ENCODE measurements at regions not wholly inside any gene's neighbourhood (a gene's known extent, or its start where the extent isn't known, plus 50 kb on each side); places are given as distances from the start of the nearest gene placed in this dataset.

GRCh38 chr4:176896211-176896610 lies 103.5 kb upstream of the VEGFC start:
- H3K36me3 ChIP-seq (ENCODE audit: low read depth, missing control alignments) = no peaks in the 10 kb centered on the region
- H3K4me3 ChIP-seq = no peak overlapping the region
- no peaks in the 10 kb centered on the region for H3K27me3 ChIP-seq
- DNase-seq = peak; percentile 30
- H3K9me3 ChIP-seq = no peaks in the 10 kb centered on the region
- intact Hi-C loops (cut with DNase I; ENCODE audit: low total_unique reads) = no loop called here
- TF ChIP-seq CTCF (IDR thresholded peaks at IDR 0.05) = no peak
- TF ChIP-seq POLR2A (IDR thresholded peaks at IDR 0.05) = no peak
- H3K27ac ChIP-seq = no peak overlapping the region
- H3K4me1 ChIP-seq = peaks cover 4% of the 10 kb centered on the region
- 34 to 35% methylated on average over 5 of the region's 5 CpGs for WGBS, 2 donors

DNA sequence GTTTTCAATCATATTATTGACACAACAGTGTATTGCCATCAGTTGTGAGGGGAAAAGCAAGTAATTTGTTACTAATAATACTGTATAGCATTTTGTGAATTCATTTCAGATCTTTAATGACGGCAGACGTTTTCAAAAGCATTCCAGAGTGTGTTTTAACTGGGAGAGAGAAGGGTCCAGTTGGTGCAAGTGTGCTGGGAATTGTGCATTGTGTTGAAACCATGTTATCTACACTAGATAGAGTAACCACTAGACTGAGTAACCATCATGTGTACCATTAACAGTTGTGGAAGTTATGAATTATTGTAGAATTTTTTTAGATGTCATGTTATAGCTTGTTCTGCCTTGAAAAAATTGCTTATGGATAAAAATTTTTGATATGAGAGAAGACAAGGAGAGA lies 104.5 kb upstream of the VEGFC start:
- WGBS, 2 donors = 28 to 85% methylated on average over 2 of the region's 2 CpGs
- intact Hi-C loops (cut with DNase I; ENCODE audit: low total_unique reads) = no loop called here

GRCh38 chr4:176898791-176899190 lies 106.1 kb upstream of the VEGFC start:
- no peaks in the 10 kb centered on the region for H3K9me3 ChIP-seq
- H3K4me3 ChIP-seq = no peak overlapping the region
- peaks cover 4% of the 10 kb centered on the region for H3K4me1 ChIP-seq
- H3K27ac ChIP-seq = no peak overlapping the region
- H3K36me3 ChIP-seq (ENCODE audit: low read depth, missing control alignments) = no peaks in the 10 kb centered on the region
- 91 to 97% methylated on average over 2 of the region's 2 CpGs for WGBS, 2 donors
- H3K27me3 ChIP-seq = no peaks in the 10 kb centered on the region
- DNase-seq = no peak
- intact Hi-C loops (cut with DNase I; ENCODE audit: low total_unique reads) = no loop called here
- TF ChIP-seq POLR2A (IDR thresholded peaks at IDR 0.05) (no peak), CTCF (IDR thresholded peaks at IDR 0.05) (no peak)

More for the DNA sequence above, 104.5 kb upstream of the VEGFC start:
- peaks cover 4% of the 10 kb centered on the region for H3K4me1 ChIP-seq
- H3K9me3 ChIP-seq = no peaks in the 10 kb centered on the region
- DNase-seq = no peak
- no peaks in the 10 kb centered on the region for H3K36me3 ChIP-seq (ENCODE audit: low read depth, missing control alignments)
- no peak overlapping the region for H3K27ac ChIP-seq
- TF ChIP-seq CTCF (IDR thresholded peaks at IDR 0.05) = no peak
- H3K27me3 ChIP-seq = no peaks in the 10 kb centered on the region
- H3K4me3 ChIP-seq = no peak overlapping the region

DNA sequence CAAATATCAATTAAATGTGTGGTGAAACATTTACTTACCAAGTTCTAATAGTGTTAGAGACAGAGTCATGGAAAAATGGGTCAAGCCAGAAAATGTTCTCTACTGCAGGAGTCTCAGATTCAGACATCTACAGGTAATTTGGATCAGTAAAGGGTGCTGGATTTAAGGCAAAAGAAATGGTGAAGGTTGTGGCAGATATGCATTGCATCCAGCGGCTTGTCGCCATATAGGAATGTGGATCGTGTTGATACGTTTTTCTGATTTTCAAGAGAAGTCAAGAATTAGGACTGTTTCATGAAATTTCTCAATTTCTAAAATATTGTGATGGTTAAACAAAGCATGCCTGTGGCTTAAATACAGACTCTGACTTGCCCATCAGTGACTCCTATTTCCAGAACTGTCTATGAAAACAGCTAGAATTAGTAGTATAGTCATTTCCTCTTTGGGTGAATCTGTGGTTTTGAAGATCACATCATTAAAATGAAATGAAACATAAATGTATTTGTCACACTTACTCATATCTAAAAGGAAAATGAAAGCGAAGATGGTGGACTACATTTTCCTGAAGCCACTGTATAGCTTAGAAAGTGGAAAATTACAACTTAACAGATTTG lies 110.1 kb upstream of the VEGFC start:
- no peak for DNase-seq
- H3K27me3 ChIP-seq = no peaks in the 10 kb centered on the region
- no peaks in the 10 kb centered on the region for H3K9me3 ChIP-seq
- TF ChIP-seq POLR2A (IDR thresholded peaks at IDR 0.05) (no peak), CTCF (IDR thresholded peaks at IDR 0.05) (no peak)
- no peak overlapping the region for H3K27ac ChIP-seq
- H3K36me3 ChIP-seq (ENCODE audit: low read depth, missing control alignments) = no peaks in the 10 kb centered on the region
- H3K4me1 ChIP-seq = no peaks in the 10 kb centered on the region
- 67 to 94% methylated on average over 5 of the region's 5 CpGs for WGBS, 2 donors
- intact Hi-C loops (cut with DNase I; ENCODE audit: low total_unique reads) = no loop called here
- no peak overlapping the region for H3K4me3 ChIP-seq

- Histone ChIP-seq H3K9me3 (no peaks in the 10 kb centered on the region), H3K4me3 (no peak overlapping the region), H3K36me3 (ENCODE audit: low read depth, missing control alignments) (no peaks in the 10 kb centered on the region), H3K27me3 (no peaks in the 10 kb centered on the region), H3K27ac (no peak overlapping the region), H3K4me1 (no peaks in the 10 kb centered on the region)
- intact Hi-C loops (cut with DNase I; ENCODE audit: low total_unique reads) = no loop called here
- TF ChIP-seq POLR2A (IDR thresholded peaks at IDR 0.05) = no peak
- TF ChIP-seq CTCF (IDR thresholded peaks at IDR 0.05) = no peak
- 64 to 79% methylated on average over 7 of the region's 7 CpGs for WGBS, 2 donors
- no peak for DNase-seq
Measured at GRCh38 chr4:176906709-176907108, 114.0 kb upstream of the VEGFC start.

Data from testis (tissue), 2 donors.